ENCODE measurements at regions not wholly inside any gene's neighbourhood (a gene's known extent, or its start where the extent isn't known, plus 50 kb on each side); places are given as distances from the start of the nearest gene placed in this dataset.

DNA sequence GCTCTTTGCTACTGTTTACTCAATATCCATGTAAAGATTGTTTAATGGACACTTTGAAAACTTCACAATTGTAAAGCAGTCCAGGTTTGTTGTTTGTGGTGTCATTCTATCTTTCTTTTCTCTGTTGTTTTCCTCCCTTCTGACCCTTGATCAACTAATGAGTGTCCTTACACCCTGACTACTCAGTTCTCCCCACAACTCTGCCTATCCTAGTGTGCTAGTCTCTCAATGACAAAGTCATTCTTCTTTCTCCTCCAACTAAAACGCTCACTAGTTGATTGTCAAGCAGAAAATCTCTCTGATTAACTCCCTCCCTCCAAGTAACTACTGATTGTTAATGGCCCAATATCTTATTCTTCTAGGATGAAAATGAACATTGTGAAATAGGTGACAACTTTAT lies 148.5 kb upstream of the FBXO33 start:
- no peak overlapping the region for H3K27ac ChIP-seq (ENCODE audit: low read depth, low read length)
- H2BK15ac ChIP-seq (replicated peaks; ENCODE audit: low read depth) = no peak overlapping the region
- H3K79me1 ChIP-seq (ENCODE audit: low read length) = no peaks in the 10 kb centered on the region
- H3K18ac ChIP-seq (ENCODE audit: low read length) = no peak overlapping the region
- H3K4me1 ChIP-seq (ENCODE audit: control insufficient read depth, low read depth, low read length) = no peaks in the 10 kb centered on the region
- no peak overlapping the region for H3K4me3 ChIP-seq (ENCODE audit: low read length)
- H4K8ac ChIP-seq (ENCODE audit: low read depth, low read length) = no peak overlapping the region
- H2AK5ac ChIP-seq (ENCODE audit: low read length) = no peak overlapping the region
- no peak overlapping the region for H4K5ac ChIP-seq (ENCODE audit: low read length)
- WGBS (ENCODE audit: extremely low coverage, insufficient coverage, low lambda C conversion rate) = no CpG with 5 or more reads among the region's 1 CpG
- H3K9ac ChIP-seq (ENCODE audit: low read length) = no peak overlapping the region
- H3K23ac ChIP-seq (ENCODE audit: low read length) = no peak overlapping the region
- no peak overlapping the region for H3K4me2 ChIP-seq (ENCODE audit: low read length)
- no peaks in the 10 kb centered on the region for H3K27me3 ChIP-seq (ENCODE audit: insufficient read depth, low read length, poor library complexity)
- DNase-seq = no peak
- H3K56ac ChIP-seq (ENCODE audit: low read length) = no peak overlapping the region
- no peaks in the 10 kb centered on the region for H3K36me3 ChIP-seq (ENCODE audit: control insufficient read depth, insufficient read depth, low read length)
- H3K79me2 ChIP-seq (ENCODE audit: control insufficient read depth, insufficient read depth, low read length) = no peaks in the 10 kb centered on the region
- no peak overlapping the region for H2BK120ac ChIP-seq (ENCODE audit: low read depth, low read length)
- H3K4ac ChIP-seq (ENCODE audit: low read depth, low read length) = no peak overlapping the region
- no peak overlapping the region for H2BK5ac ChIP-seq (ENCODE audit: low read length)

DNA sequence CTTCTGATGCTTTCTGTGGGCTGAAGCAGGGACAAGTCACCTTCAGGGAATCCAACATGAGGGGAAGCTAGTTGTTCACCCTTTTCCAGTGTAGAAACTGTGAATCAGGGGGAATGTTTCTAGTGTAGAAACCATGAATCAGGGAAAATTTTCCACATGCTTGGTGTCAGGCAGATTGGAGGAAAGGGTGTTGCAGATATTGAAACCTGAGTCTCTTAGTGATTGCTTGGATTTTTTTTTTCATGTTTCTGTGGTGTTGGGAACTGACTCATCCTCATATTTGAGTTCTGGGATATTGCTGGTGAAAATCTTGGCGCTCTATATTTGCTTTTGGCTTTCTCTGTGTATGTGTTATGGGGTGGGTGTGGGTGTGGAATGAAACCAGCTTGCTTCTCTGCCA lies 144.5 kb upstream of the FBXO33 start:
- Histone ChIP-seq H3K9ac (ENCODE audit: low read length) (no peak overlapping the region), H3K4ac (ENCODE audit: low read depth, low read length) (no peak overlapping the region), H2AK5ac (ENCODE audit: low read length) (no peak overlapping the region), H2BK120ac (ENCODE audit: low read depth, low read length) (no peak overlapping the region), H3K4me1 (ENCODE audit: control insufficient read depth, low read depth, low read length) (no peaks in the 10 kb centered on the region), H3K23ac (ENCODE audit: low read length) (no peak overlapping the region), H3K4me3 (ENCODE audit: low read length) (no peak overlapping the region), H4K8ac (ENCODE audit: low read depth, low read length) (no peak overlapping the region), H3K56ac (ENCODE audit: low read length) (no peak overlapping the region), H3K27ac (ENCODE audit: low read depth, low read length) (no peak overlapping the region), H4K5ac (ENCODE audit: low read length) (no peak overlapping the region), H2BK15ac (replicated peaks; ENCODE audit: low read depth) (no peak overlapping the region), H3K79me2 (ENCODE audit: control insufficient read depth, insufficient read depth, low read length) (no peaks in the 10 kb centered on the region), H3K18ac (ENCODE audit: low read length) (no peak overlapping the region), H3K79me1 (ENCODE audit: low read length) (no peaks in the 10 kb centered on the region), H3K4me2 (ENCODE audit: low read length) (no peak overlapping the region), H3K27me3 (ENCODE audit: insufficient read depth, low read length, poor library complexity) (no peaks in the 10 kb centered on the region), H2BK5ac (ENCODE audit: low read length) (no peak overlapping the region), H3K36me3 (ENCODE audit: control insufficient read depth, insufficient read depth, low read length) (no peaks in the 10 kb centered on the region)
- no CpG with 5 or more reads among the region's 1 CpG for WGBS (ENCODE audit: extremely low coverage, insufficient coverage, low lambda C conversion rate)
- DNase-seq = no peak

DNA sequence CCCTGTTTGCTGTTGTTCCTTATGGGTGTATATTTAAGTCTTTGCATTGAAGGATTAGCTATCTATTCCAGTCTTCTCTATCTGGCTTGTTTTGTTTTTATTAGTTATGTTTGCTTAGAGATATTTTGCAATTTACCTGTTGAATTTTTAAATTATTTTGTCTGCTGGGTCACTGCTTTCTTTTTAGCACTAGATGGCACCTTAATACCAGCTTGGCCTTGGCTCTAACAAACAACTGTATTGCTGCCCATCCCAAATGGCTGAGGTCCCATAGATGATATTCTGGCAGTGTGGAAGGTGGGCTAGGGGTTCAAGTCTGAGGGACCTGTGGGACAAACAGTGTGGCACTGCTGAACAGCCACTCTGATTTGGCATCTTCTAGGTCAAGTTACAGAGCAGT lies 144.0 kb upstream of the FBXO33 start:
- Histone ChIP-seq H3K79me2 (ENCODE audit: control insufficient read depth, insufficient read depth, low read length) (no peaks in the 10 kb centered on the region), H3K27ac (ENCODE audit: low read depth, low read length) (no peak overlapping the region), H3K23ac (ENCODE audit: low read length) (no peak overlapping the region), H4K5ac (ENCODE audit: low read length) (no peak overlapping the region), H2AK5ac (ENCODE audit: low read length) (no peak overlapping the region), H3K27me3 (ENCODE audit: insufficient read depth, low read length, poor library complexity) (no peaks in the 10 kb centered on the region), H2BK5ac (ENCODE audit: low read length) (no peak overlapping the region), H2BK120ac (ENCODE audit: low read depth, low read length) (no peak overlapping the region), H3K18ac (ENCODE audit: low read length) (no peak overlapping the region), H3K56ac (ENCODE audit: low read length) (no peak overlapping the region), H3K4ac (ENCODE audit: low read depth, low read length) (no peak overlapping the region), H3K79me1 (ENCODE audit: low read length) (no peaks in the 10 kb centered on the region), H3K36me3 (ENCODE audit: control insufficient read depth, insufficient read depth, low read length) (no peaks in the 10 kb centered on the region), H4K8ac (ENCODE audit: low read depth, low read length) (no peak overlapping the region), H3K4me1 (ENCODE audit: control insufficient read depth, low read depth, low read length) (no peaks in the 10 kb centered on the region), H3K4me2 (ENCODE audit: low read length) (no peak overlapping the region), H3K4me3 (ENCODE audit: low read length) (no peak overlapping the region), H3K9ac (ENCODE audit: low read length) (no peak overlapping the region), H2BK15ac (replicated peaks; ENCODE audit: low read depth) (no peak overlapping the region)
- DNase-seq = peak; percentile 11

GRCh38 chr14:39568809-39569538 lies 136.7 kb upstream of the FBXO33 start:
- no peak overlapping the region for H2AK5ac ChIP-seq (ENCODE audit: low read length)
- H3K23ac ChIP-seq (ENCODE audit: low read length) = no peak overlapping the region
- no peak overlapping the region for H3K9ac ChIP-seq (ENCODE audit: low read length)
- H3K56ac ChIP-seq (ENCODE audit: low read length) = no peak overlapping the region
- no peak overlapping the region for H4K8ac ChIP-seq (ENCODE audit: low read depth, low read length)
- H3K4ac ChIP-seq (ENCODE audit: low read depth, low read length) = no peak overlapping the region
- H2BK5ac ChIP-seq (ENCODE audit: low read length) = no peak overlapping the region
- H3K79me2 ChIP-seq (ENCODE audit: control insufficient read depth, insufficient read depth, low read length) = no peaks in the 10 kb centered on the region
- WGBS (ENCODE audit: extremely low coverage, insufficient coverage, low lambda C conversion rate) = no CpG with 5 or more reads among the region's 4 CpGs
- no peaks in the 10 kb centered on the region for H3K79me1 ChIP-seq (ENCODE audit: low read length)
- no peak overlapping the region for H3K18ac ChIP-seq (ENCODE audit: low read length)
- H3K4me3 ChIP-seq (ENCODE audit: low read length) = no peak overlapping the region
- H3K27ac ChIP-seq (ENCODE audit: low read depth, low read length) = no peak overlapping the region
- no peak overlapping the region for H2BK15ac ChIP-seq (replicated peaks; ENCODE audit: low read depth)
- H3K27me3 ChIP-seq (ENCODE audit: insufficient read depth, low read length, poor library complexity) = no peaks in the 10 kb centered on the region
- H3K4me1 ChIP-seq (ENCODE audit: control insufficient read depth, low read depth, low read length) = no peaks in the 10 kb centered on the region
- no peak overlapping the region for H2BK120ac ChIP-seq (ENCODE audit: low read depth, low read length)
- no peak overlapping the region for H3K4me2 ChIP-seq (ENCODE audit: low read length)
- peak; percentile 3 for DNase-seq
- no peaks in the 10 kb centered on the region for H3K36me3 ChIP-seq (ENCODE audit: control insufficient read depth, insufficient read depth, low read length)
- H4K5ac ChIP-seq (ENCODE audit: low read length) = no peak overlapping the region

DNA sequence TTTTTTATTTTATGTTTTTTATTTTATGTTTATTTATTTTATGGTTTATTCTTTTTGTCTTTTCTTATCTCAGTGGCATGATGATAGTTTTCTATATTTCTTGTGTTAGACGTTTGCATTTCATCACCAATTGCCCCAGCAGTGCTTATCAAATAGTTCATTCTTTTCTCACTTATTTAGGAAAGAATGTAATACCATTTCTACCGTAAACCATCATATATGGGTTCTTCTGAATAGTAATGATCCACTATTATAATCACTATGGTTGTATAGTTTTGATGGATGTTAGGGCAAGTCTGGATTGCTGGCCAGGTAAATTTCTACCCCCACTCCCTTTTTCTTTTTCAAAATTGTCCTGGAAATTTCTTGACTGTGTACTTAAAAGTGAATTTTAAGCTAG lies 134.6 kb upstream of the FBXO33 start:
- no peaks in the 10 kb centered on the region for H3K4me1 ChIP-seq (ENCODE audit: control insufficient read depth, low read depth, low read length)
- H3K27me3 ChIP-seq (ENCODE audit: insufficient read depth, low read length, poor library complexity) = no peaks in the 10 kb centered on the region
- H3K27ac ChIP-seq (ENCODE audit: low read depth, low read length) = no peak overlapping the region
- no peak overlapping the region for H3K18ac ChIP-seq (ENCODE audit: low read length)
- DNase-seq = no peak
- H2BK15ac ChIP-seq (replicated peaks; ENCODE audit: low read depth) = no peak overlapping the region
- H3K4me2 ChIP-seq (ENCODE audit: low read length) = no peak overlapping the region
- H2BK5ac ChIP-seq (ENCODE audit: low read length) = no peak overlapping the region
- H2AK5ac ChIP-seq (ENCODE audit: low read length) = no peak overlapping the region
- no peak overlapping the region for H2BK120ac ChIP-seq (ENCODE audit: low read depth, low read length)
- no peak overlapping the region for H4K8ac ChIP-seq (ENCODE audit: low read depth, low read length)
- H3K79me1 ChIP-seq (ENCODE audit: low read length) = no peaks in the 10 kb centered on the region
- no peak overlapping the region for H4K5ac ChIP-seq (ENCODE audit: low read length)
- no peak overlapping the region for H3K4me3 ChIP-seq (ENCODE audit: low read length)
- no CpG with 5 or more reads among the region's 2 CpGs for WGBS (ENCODE audit: extremely low coverage, insufficient coverage, low lambda C conversion rate)
- H3K36me3 ChIP-seq (ENCODE audit: control insufficient read depth, insufficient read depth, low read length) = no peaks in the 10 kb centered on the region
- H3K79me2 ChIP-seq (ENCODE audit: control insufficient read depth, insufficient read depth, low read length) = no peaks in the 10 kb centered on the region
- H3K23ac ChIP-seq (ENCODE audit: low read length) = no peak overlapping the region
- no peak overlapping the region for H3K9ac ChIP-seq (ENCODE audit: low read length)
- H3K4ac ChIP-seq (ENCODE audit: low read depth, low read length) = no peak overlapping the region
- H3K56ac ChIP-seq (ENCODE audit: low read length) = no peak overlapping the region

- Histone ChIP-seq H3K9ac (ENCODE audit: low read length) (no peak overlapping the region), H3K4me1 (ENCODE audit: control insufficient read depth, low read depth, low read length) (no peaks in the 10 kb centered on the region), H3K27ac (ENCODE audit: low read depth, low read length) (no peak overlapping the region), H2BK15ac (replicated peaks; ENCODE audit: low read depth) (no peak overlapping the region), H3K79me1 (ENCODE audit: low read length) (no peaks in the 10 kb centered on the region), H3K27me3 (ENCODE audit: insufficient read depth, low read length, poor library complexity) (no peaks in the 10 kb centered on the region), H3K56ac (ENCODE audit: low read length) (no peak overlapping the region), H3K79me2 (ENCODE audit: control insufficient read depth, insufficient read depth, low read length) (no peaks in the 10 kb centered on the region), H4K8ac (ENCODE audit: low read depth, low read length) (no peak overlapping the region), H3K4me3 (ENCODE audit: low read length) (no peak overlapping the region), H3K4ac (ENCODE audit: low read depth, low read length) (no peak overlapping the region), H3K18ac (ENCODE audit: low read length) (no peak overlapping the region), H3K23ac (ENCODE audit: low read length) (no peak overlapping the region), H2AK5ac (ENCODE audit: low read length) (no peak overlapping the region), H2BK120ac (ENCODE audit: low read depth, low read length) (no peak overlapping the region), H4K5ac (ENCODE audit: low read length) (no peak overlapping the region), H2BK5ac (ENCODE audit: low read length) (no peak overlapping the region), H3K36me3 (ENCODE audit: control insufficient read depth, insufficient read depth, low read length) (no peaks in the 10 kb centered on the region), H3K4me2 (ENCODE audit: low read length) (no peak overlapping the region)
- WGBS (ENCODE audit: extremely low coverage, insufficient coverage, low lambda C conversion rate) = no CpG with 5 or more reads among the region's 1 CpG
- DNase-seq = no peak
Observed at GRCh38 chr14:39563361-39563760, 131.1 kb upstream of the FBXO33 start.

All from mesendoderm (in vitro differentiated cells).